ENCODE measurements at regions not wholly inside any gene's neighbourhood (a gene's known extent, or its start where the extent isn't known, plus 50 kb on each side); places are given as distances from the start of the nearest gene placed in this dataset.

DNA sequence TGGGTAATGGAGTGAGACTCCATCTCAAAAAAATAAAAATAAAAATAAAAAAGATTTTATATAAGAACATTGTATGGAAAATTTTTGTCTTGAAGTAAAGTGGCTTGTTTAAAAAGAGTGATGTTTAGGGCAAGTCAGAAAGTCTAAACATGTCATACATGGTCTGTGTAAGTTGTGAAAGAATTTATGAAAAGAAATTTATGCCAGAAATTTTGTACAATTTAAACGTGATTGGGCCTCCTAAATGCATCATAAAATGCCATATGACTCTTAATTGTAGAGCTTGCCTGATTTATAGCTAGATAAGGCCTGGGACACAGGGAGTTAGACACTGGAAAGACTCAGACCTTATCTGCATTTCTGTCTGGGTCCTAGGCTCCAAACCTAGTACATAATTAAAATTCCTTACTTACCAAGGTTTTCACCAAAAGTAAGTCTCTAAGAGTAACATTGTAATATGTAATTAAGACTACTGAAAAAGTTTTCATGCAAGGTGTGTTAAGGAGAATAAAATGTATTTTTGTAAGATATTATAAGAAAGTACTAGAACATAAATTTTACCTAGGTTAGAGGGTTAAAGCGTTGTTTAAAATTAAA, 110.5 kb downstream of the AASDHPPT start:
- Mint-ChIP-seq H3K4me3 (ENCODE audit: unreplicated experiment) (no peak overlapping the region), H3K9me3 (ENCODE audit: unreplicated experiment) (peaks cover 36% of the 10 kb centered on the region), H3K27me3 (ENCODE audit: insufficient read depth, unreplicated experiment) (no peaks in the 10 kb centered on the region), H3K36me3 (ENCODE audit: insufficient read depth, unreplicated experiment) (no peaks in the 10 kb centered on the region), H3K4me1 (ENCODE audit: low read depth, unreplicated experiment) (no peaks in the 10 kb centered on the region), H3K27ac (ENCODE audit: unreplicated experiment) (no peak overlapping the region)
- Histone ChIP-seq H3K4me3 (ENCODE audit: low read depth, low read length) (no peak overlapping the region), H3K36me3 (ENCODE audit: control insufficient read depth, insufficient read depth, low read length) (no peaks in the 10 kb centered on the region), H3K9me3 (peaks cover 23% of the 10 kb centered on the region), H3K4me1 (no peaks in the 10 kb centered on the region), H3K27me3 (replicated peaks; ENCODE audit: control insufficient read depth, insufficient read depth, low read length) (no peaks in the 10 kb centered on the region)
- CTCF ChIA-PET: no interaction called here
- DNase-seq: peak in 1 of 2 experiments; percentile 21
- TF ChIP-seq, protein P1, sequence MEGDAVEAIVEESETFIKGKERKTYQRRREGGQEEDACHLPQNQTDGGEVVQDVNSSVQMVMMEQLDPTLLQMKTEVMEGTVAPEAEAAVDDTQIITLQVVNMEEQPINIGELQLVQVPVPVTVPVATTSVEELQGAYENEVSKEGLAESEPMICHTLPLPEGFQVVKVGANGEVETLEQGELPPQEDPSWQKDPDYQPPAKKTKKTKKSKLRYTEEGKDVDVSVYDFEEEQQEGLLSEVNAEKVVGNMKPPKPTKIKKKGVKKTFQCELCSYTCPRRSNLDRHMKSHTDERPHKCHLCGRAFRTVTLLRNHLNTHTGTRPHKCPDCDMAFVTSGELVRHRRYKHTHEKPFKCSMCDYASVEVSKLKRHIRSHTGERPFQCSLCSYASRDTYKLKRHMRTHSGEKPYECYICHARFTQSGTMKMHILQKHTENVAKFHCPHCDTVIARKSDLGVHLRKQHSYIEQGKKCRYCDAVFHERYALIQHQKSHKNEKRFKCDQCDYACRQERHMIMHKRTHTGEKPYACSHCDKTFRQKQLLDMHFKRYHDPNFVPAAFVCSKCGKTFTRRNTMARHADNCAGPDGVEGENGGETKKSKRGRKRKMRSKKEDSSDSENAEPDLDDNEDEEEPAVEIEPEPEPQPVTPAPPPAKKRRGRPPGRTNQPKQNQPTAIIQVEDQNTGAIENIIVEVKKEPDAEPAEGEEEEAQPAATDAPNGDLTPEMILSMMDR (IDR thresholded peaks at IDR 0.05; ENCODE audit: insufficient read depth in 1 of 2, low read depth in 1 of 2, low read length in 1 of 2, severe bottlenecking in 1 of 2, unreplicated experiment in 1 of 2): no peak
- no TSS peak for BruUV-seq (replicated peaks)
- intact Hi-C loops (cut with micrococcal nuclease; ENCODE audit: unreplicated experiment): no loop called here
- POLR2A ChIA-PET: interaction anchor here (0.7 kb wide), 1 partner anchor 26 kb away, joined by 3 read pairs; no protein-coding TSS in a partner anchor

- ChIA-PET CTCF (no interaction called here), POLR2A (no interaction called here)
- peaks cover 45% of the 10 kb centered on the region for H3K9me3 Mint-ChIP-seq (ENCODE audit: unreplicated experiment)
- H3K27me3 ChIP-seq (replicated peaks; ENCODE audit: control insufficient read depth, insufficient read depth, low read length): no peaks in the 10 kb centered on the region
- BruUV-seq (replicated peaks): no TSS peak
- H3K4me3 Mint-ChIP-seq (ENCODE audit: unreplicated experiment): no peak overlapping the region
- no peak overlapping the region for H3K4me3 ChIP-seq (ENCODE audit: low read depth, low read length)
- intact Hi-C loops (cut with micrococcal nuclease; ENCODE audit: unreplicated experiment): no loop called here
- H3K4me1 Mint-ChIP-seq (ENCODE audit: low read depth, unreplicated experiment): no peaks in the 10 kb centered on the region
- H3K36me3 ChIP-seq (ENCODE audit: control insufficient read depth, insufficient read depth, low read length): no peaks in the 10 kb centered on the region
- no peak for DNase-seq
- H3K27ac Mint-ChIP-seq (ENCODE audit: unreplicated experiment): no peak overlapping the region
- TF ChIP-seq, protein P1 (IDR thresholded peaks at IDR 0.05; ENCODE audit: insufficient read depth in 1 of 2, low read depth in 1 of 2, low read length in 1 of 2, severe bottlenecking in 1 of 2, unreplicated experiment in 1 of 2): no peak
- H3K4me1 ChIP-seq: no peaks in the 10 kb centered on the region
- H3K9me3 ChIP-seq: peaks cover 5% of the 10 kb centered on the region; the same call in 1 of the 2 replicates
- no peaks in the 10 kb centered on the region for H3K27me3 Mint-ChIP-seq (ENCODE audit: insufficient read depth, unreplicated experiment)
- H3K36me3 Mint-ChIP-seq (ENCODE audit: insufficient read depth, unreplicated experiment): no peaks in the 10 kb centered on the region
Measured at GRCh38 chr11:106193956-106194355, 116.5 kb downstream of the AASDHPPT start.

GRCh38 chr11:106197438-106197837, 120.0 kb downstream of the AASDHPPT start:
- Histone ChIP-seq H3K27me3 (replicated peaks; ENCODE audit: control insufficient read depth, insufficient read depth, low read length) (no peaks in the 10 kb centered on the region), H3K4me1 (no peaks in the 10 kb centered on the region), H3K9me3 (peaks cover 4% of the 10 kb centered on the region; the same call in 1 of the 2 replicates), H3K4me3 (ENCODE audit: low read depth, low read length) (no peak overlapping the region), H3K36me3 (ENCODE audit: control insufficient read depth, insufficient read depth, low read length) (no peaks in the 10 kb centered on the region)
- no peaks in the 10 kb centered on the region for H3K27me3 Mint-ChIP-seq (ENCODE audit: insufficient read depth, unreplicated experiment)
- H3K36me3 Mint-ChIP-seq (ENCODE audit: insufficient read depth, unreplicated experiment): no peaks in the 10 kb centered on the region
- ChIA-PET POLR2A (no interaction called here), CTCF (no interaction called here)
- BruUV-seq (replicated peaks): no TSS peak
- no peak overlapping the region for H3K27ac Mint-ChIP-seq (ENCODE audit: unreplicated experiment)
- no peak overlapping the region for H3K4me3 Mint-ChIP-seq (ENCODE audit: unreplicated experiment)
- TF ChIP-seq, protein P1 (IDR thresholded peaks at IDR 0.05; ENCODE audit: insufficient read depth in 1 of 2, low read depth in 1 of 2, low read length in 1 of 2, severe bottlenecking in 1 of 2, unreplicated experiment in 1 of 2): no peak
- no peak for DNase-seq
- no peaks in the 10 kb centered on the region for H3K4me1 Mint-ChIP-seq (ENCODE audit: low read depth, unreplicated experiment)
- H3K9me3 Mint-ChIP-seq (ENCODE audit: unreplicated experiment): peaks cover 16% of the 10 kb centered on the region
- intact Hi-C loops (cut with micrococcal nuclease; ENCODE audit: unreplicated experiment): no loop called here

Measured in Caco-2 (cell line).